ENCODE measurements at regions not wholly inside any gene's neighbourhood (a gene's known extent, or its start where the extent isn't known, plus 50 kb on each side); places are given as distances from the start of the nearest gene placed in this dataset.
A peak's percentile ranks its signal among the peaks of the same experiment; 100 is the strongest.

DNA sequence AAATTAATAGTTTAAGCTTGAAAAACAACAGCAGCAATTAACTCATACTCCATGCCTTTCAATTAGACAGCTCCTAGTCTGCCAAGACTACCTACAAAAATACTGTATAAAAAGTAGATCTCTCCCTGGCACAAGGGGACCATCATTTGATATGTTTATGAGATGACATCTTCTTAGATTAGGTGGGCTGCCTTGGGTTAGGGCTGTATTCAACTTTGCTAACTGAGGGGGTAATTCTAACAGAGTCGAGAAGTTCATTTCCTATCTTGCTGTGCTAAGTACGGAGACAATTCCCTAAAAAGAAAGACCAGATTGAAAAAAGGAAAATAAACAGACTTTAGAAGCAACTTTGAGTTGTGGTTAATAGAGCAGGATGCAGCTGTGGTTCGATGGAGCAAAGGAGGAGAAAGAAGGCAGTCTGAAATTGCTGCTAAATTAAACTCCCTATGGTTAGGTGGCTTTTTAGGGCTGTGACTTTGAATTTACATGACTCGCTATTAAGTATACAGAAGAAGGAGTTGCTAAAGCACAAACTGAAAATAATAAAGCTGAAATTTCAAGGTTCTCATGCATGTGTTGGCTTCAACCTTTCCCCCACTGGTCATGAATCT lies 75.4 kb downstream of the CDC7 start:
- no peak for DNase-seq (ENCODE audit: low spot score)

DNA sequence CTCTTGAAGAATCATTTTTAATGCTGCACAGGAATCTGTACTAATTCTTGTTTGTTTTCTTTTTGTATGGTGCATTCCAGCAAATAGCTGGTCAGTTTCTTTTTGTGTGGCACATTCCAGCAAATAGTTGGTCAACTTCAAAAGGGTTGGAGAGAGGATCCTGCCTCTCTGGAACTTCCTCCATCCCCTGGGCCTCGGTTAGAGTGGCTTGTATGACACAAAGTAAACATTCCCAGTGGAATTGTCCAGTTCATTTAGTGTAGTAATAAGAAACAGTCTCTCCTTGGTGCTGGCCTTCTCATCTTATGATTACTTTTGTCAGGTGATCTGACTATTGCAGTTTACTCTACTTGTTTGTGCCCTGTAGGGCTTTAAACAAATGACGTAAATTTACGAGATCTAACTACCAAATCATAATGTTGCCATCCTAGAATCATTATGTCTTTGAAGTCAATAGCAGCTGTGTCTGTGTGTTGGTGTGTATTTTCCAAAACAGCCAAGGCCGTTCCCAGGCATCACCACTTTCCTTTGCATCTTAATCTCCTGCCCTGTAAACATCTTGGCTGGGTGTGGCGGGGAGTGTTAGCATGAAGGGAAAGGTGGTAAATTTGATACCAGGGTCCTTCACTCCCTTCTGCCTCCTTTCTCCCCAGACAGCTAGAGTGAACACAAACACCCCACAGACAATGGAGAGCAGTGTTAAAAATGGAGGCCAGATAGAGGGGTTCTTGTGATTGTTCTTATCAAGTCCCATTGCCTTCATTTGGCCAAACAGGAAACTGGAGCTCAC lies 77.9 kb downstream of the CDC7 start:
- DNase-seq (ENCODE audit: low spot score), result no peak

DNA sequence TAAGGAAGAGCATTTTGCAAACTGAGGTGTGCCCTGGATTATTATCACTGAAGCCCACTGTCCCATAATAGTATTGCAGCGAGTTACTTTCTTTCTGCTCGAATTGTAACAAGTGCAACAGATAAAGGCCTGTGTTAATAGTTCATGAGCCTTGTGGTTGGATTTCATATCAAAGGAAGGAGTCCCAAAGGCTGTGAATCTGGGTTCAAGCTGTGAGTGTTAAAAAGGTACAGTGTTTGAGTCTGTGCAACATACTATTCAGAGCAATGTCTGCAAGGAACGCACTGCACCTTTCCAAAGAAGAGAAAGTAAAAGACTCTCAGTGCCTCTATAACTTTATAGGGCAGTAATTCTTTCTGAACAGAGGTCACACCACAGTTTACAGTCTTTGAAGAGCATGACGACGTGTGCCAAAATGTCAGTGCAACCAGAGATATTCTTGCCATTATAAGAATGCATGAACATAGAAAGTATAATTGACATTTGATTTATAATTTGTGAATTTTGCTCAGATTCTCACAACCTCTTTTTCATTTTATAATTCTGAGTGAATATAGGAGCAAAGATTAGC lies 79.1 kb downstream of the CDC7 start:
- no peak for DNase-seq (ENCODE audit: low spot score)

DNA sequence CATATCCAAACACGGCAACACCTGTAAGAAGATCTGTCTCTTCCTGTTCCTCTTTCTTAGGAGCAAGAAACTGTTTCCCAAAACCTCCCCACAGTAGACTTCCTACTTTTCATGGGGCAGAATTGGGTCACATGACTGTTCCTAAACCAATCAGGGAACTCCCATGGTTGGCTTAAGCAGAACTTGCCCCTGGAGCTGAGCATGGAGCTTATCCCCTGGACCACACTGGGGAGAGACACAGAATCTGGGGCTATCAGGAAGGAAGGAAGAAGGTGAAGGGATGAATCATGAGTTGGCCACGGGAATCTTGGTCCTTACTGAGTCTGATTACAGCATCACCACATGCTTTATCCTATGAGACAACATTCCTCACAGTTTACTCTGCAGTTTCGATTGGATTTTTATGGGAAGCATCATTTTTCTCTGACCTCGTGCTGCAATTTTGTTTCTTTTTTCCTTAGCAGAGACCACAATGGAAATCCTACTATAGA lies 81.8 kb downstream of the CDC7 start:
- DNase-seq (ENCODE audit: low spot score), result no peak

DNA sequence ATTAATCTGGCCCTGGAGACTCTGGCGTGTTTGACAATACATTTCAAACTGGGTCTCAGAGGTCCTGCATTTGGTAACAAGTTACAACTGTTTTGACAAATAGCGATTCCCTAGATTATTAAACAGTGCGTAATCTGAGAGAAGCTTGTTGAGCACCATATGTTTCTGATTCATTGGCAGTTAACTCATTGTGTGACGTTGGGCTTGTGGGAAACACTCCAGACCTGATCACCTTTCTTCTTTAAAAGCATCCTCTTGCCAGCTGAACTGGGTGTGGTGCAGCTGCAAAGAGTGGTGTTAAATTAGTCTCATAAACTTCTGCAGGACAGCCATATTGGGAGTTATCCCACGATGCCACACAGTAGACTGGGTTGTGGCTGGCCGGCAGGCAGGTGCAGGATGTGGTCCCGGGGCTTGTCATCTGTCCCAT lies 82.7 kb downstream of the CDC7 start:
- no peak for DNase-seq (ENCODE audit: low spot score)

DNA sequence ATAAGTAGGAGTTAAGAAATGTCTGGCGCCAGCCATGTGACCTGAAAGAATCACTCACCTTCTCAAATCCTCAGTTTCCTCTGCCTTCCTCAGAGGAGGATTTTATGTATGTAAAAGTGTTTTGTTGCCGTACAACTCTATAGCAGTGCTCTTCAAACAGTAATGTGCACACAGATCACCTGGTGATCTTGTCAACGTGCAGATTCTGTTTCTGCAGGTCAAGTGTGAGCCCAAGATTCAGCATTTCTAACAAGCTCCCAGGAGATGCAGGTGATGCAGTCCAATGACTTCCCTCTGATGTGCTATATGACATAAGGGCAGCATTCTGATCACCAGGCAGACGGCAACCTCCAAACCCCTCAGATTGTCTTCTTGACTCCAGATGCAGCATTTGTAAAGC lies 83.7 kb downstream of the CDC7 start:
- no peak for DNase-seq (ENCODE audit: low spot score)

DNA sequence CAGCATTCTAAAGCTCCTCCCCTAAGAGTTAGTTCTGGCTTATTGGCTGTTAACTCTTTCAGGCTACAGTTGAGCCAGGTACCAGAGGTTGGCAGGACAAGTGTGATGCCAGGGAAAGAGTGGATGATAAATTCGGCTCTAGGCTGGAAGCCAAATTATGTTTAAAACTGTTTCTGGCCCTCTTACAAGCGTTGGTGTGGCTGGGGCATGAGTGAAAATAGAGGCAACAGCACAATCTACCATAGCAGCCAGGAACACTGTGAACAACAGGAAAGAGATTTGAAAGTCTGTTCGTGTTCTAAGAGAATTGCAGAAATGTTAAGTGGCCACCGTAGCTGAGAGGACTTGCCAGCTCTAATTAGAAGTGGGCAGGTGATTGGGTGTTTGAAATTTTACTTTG lies 84.2 kb downstream of the CDC7 start:
- DNase-seq (ENCODE audit: low spot score), result no peak

DNA sequence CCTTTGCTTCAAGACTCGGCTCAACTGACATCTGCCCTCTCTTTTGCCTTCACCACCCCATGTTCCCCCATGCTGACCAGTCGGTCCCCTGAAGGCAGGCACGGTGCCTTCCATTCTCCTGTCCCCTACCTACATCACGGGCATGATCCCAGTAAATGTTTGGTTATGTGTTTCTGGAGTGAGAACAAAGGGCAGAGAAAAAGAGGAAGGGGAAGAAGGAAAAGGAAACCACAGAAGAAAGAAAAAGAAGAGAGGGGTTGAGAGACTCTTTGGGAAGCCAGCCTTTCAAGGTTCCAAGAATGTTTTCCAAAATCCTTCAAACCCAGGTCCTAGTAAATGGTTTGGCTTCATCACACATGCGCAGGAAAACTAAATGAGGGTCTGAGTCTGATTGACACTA lies 84.9 kb downstream of the CDC7 start:
- DNase-seq (ENCODE audit: low spot score), result no peak

DNA sequence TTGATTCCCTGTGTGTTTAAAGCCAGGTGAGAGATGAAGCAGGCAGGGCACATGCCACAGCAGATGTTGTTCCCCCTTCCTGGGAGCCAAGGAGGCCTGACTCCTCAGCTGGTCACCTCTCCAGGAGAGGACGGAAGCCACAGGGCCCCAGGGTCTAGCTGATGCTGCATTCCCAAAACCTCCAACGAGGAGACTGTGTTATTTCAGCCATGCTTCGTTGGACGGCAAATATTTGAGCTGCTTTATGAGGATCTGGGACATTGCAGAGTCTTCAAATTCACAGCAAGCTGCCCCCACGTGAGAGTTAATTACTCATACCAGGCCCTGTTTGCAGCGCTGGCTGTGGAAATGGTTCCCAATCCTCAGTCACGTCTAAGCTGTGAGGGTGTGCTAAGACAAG lies 85.3 kb downstream of the CDC7 start:
- DNase-seq (ENCODE audit: low spot score), result no peak

DNA sequence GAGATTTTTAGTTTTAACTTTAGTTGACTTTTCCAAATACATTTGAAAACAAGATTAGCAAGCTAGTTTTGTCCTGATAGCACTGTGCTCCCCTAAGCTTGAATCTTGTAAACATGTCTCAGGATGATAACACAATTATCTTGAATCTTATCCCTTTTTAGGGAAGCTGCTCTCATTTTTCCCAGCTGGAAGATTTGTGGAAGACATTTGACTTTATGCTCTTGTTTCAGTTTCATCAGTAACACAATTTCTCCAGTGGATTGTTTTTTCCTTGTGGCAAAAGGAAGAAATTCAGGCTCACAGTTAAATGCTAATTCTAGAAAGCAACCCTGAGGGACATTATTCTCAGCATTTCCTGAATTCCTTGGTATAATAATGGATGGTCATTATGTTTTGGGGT lies 88.8 kb downstream of the CDC7 start:
- DNase-seq (ENCODE audit: low spot score), result no peak

DNA sequence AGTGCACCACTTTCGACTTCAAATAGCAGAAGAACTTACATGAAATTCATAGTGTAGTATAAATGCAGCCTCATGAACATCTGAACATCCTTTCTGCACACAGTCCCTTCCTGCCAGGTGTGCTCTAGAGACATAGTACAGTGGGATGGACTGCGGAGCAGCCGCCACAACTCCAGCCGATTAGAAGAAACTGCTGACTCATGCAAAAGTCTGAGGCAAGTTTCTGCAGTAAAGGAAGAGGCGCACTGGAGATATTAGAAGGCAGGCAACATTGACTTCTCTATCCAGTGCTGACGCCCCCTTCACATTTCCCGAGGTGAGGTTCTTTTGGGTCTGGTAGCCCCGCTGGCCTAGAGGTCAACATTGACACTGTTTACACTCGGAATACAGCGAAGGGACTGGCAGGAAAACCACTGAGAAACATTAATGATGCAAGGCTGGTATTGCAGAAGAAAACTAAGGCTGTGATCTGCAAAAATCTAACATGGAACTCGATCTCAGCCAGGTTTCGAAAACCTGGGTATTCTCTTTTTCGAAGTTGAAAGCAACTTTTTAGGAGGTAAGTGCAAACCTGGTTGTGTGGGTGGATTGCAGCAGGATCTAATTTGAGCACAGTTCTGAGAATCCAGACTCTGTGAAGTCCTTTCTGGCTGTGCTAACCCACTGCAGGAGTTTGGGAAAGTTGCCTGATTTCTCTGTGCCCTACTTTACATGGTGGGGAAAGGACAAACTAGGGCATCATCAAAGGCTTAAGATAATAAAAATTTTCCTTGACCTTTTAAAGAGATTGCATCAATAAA lies 90.7 kb downstream of the CDC7 start:
- DNase-seq (ENCODE audit: low spot score), result no peak

DNA sequence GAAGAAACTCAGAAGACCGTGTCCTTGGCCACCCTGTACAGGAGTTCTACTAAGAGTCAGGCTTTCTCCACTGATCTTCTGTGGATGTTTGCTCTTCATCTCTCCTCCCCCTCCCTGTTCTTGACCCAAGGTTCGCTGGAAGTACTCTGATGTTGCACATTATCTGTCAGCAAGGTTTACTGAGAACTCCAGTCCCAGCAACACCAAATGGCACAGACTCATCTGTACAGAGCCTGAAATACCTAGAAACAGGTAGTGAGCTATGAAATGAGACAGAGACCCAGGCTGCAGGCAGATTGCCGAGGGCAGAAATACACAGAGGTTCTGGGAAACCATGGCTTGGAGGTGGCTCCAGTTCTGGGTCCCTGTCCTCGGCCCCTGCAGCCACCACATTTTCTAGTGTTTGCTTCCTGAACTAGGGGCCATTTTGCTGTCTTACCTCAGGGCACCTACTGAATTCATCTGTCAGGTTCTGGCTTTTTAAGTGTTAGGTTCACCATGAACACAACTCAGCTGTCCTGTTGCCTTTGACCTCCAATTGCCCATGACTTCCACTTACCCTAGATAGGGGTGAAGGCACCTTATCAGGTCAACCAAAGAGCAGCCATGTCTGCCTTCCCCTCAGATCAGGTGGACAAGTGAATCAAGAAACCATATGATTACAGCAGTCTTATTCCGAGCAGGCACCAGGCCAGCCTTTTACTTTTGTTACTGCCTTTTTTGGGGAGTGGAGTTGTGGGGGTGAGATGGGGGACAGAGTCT lies 92.2 kb downstream of the CDC7 start:
- no peak for DNase-seq (ENCODE audit: low spot score)

DNA sequence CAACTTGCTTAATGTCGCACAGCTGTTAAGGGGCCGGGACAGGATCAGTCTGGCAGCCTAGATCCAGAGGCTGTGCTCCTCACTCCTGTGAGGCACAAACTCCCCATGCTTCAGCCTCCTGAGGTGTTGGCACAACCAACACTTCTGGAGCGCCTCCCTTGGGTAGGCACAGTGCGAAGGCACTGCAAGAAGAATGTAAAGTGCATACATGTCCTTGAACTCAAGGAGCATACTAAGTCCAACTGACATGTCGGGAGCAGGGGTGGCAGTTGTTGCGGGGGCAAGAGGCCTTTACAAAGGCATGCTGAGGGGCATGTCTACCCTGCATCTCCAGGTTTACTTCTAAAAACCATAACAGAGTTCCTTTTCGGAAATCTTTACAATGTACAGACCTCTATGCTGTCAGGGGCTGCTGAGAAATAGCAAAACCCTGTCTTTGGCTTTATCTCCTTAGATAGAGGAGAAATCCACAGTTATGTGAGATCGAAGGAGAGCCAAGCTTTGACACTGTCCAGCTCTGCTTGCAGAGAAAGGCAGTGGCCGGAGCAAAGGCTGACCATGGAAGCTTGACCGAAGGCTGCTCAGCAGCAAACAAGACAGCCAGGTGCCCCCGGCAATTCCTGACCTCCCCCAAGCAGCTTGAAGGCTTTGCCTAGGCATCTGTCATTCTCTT lies 93.9 kb downstream of the CDC7 start:
- DNase-seq (ENCODE audit: low spot score), result no peak

DNA sequence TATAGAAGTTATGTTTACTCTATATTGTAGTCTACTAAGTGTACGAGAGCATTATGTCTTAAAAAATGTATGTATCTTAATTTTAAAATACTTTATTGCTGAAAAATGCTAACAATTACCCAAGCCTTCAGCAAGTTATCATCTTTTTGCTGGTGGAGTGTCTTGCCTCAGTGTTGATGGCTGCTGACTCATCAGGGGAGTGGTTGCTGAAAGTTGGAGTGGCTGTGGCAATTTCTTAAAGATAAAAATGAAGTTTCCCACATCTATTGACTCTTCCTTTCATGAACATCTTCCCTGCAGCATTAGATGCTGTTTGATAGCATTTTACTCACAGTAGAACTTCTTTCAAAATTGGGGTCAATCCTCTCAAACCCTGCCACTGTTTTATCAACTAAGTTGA lies 95.8 kb downstream of the CDC7 start:
- peak; percentile 11 for DNase-seq (ENCODE audit: low spot score)

DNA sequence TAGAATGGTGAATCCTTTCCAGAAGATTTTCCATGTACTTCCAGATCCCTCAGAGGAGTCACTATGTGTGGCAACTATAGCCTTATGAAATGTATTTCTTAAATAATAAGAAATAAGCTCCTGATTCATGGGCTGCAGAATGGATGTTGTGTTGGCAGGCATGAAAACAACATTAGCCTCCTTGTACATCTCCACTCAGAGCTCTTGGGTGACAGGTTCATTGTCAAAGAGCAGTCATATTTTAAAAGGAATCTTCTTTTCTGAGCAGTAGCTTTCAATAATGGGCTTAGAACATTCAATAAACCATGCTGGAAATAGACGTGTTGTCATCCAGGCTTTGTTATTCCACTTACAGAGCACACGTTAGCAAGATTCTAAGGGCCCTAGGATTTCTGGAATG lies 96.6 kb downstream of the CDC7 start:
- no peak for DNase-seq (ENCODE audit: low spot score)

DNA sequence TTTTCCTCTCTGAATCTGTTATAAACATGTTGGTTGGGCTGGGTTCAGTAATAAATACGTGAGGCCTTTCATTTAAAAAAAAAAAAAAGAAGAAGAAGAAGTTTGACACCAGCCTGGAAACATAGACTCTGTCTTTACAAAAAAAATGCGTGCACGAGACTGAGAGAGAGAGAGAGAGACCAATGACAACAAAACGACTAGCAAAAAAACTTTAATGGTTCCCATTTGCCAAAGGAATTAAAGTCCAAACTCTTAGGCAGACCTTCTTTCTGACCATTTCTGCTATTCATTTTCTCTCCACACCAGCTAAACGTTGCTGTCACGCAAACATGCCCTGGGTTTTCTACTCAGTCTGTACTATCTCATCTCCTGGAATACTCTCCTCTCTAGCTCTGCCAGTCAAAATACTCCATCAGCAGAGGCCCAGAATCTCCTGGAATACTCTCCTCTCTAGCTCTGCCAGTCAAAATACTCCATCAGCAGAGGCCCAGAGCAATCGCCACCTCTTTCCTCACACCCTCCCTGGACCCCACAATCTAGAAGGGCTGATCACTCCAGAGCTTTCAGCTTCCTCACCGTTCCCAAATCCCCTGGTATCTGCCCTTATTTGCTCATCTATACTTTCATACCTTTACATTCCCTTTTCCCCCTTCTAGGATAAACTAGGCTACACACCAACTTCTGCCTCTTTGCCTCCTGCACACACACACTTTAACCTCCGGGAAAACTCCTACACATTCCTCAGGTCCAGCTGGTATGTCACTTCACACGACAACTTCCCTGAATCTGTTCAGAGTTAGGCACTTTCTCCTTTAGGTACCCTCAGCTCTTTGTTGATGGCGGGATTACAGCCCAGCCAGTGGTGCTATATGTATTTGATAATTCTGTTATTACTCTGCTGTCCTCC lies 100.0 kb downstream of the CDC7 start:
- no peak for DNase-seq (ENCODE audit: low spot score)

DNA sequence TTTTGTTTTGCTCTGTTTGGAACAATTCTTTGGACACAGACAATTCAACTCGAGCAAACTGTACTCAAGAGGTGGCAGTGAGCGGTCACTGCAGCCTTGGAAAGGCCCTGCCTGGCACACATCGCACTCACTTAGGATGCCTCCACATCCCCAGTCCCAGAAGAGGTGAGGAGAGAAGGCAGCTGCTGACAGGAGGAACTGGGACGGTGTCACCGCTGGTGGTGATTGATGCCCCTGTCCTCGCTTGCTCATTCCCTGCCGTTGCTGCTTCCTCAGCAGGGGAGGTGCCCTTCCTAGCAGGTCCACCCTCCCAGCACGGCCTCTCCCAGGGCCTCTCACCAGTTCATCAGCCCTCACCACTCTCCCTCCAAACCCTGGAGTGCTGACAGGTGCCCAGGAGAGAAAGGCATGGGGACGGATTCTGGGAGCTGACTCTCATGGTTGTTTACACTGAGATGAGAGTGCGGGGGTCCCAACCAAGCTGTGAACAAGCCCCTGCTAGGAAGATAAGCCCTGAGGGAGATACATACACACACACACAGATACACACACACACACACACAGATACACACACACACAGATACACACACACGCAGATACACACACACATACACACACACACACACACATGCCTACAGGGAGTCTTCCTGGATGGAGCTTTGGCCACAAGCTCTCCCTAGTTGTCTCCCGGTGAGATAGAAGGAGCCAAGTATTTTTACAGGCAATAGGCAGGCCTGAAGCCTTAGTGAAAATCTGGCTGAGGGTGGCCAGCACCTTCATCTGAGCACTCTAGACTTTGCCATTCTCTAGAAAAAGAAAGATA lies 101.1 kb downstream of the CDC7 start:
- no peak for DNase-seq (ENCODE audit: low spot score)

DNA sequence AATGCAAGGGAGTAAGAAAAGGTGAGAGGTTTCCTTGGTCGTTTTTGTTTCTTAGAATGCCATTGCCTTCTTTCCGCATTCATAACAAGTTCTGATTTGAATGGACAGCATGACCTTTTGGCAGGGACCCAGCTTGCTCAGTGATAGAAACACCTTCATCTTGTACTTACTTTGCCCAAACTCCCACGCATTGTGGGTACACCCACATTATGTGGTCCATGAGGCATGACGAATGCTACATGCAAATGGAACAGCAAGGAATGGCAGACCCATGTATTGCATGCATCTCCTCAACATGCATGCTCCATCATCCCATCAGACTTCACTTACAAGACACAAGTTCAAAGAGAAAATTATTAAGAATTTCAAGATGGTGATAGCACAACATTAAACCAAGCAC lies 102.8 kb downstream of the CDC7 start:
- DNase-seq (ENCODE audit: low spot score), result no peak

DNA sequence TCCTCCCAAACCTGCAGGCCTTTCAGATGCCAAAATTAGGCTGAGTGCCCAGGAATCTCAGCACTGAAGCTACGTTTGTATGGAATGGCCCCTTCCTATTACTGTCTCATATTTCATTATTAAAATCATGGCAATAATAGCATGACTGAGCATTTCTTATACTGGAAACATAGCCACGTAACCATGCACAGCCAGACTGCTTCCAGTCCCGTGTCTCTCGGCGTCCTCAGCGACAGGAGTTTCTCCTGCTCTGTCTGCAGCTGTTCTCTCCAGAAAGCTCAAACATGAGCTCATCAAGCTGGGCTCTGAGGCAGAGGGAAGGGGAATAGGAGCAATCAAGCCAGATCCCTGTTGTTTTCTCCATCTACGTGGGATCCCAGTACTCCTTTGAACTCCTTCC lies 104.0 kb downstream of the CDC7 start:
- no peak for DNase-seq (ENCODE audit: low spot score)
